ENCODE measurements at regions not wholly inside any gene's neighbourhood (a gene's known extent, or its start where the extent isn't known, plus 50 kb on each side); places are given as distances from the start of the nearest gene placed in this dataset.

GRCh38 chr4:11585506-11585905 is 156.8 kb upstream of the HS3ST1 start (continued):
- TF ChIP-seq CTBP2 (IDR thresholded peaks at IDR 0.05; ENCODE audit: borderline replicate concordance, insufficient read depth, insufficient read length, low read length) (no peak), TAF1 (IDR thresholded peaks at IDR 0.05; ENCODE audit: low read depth, low read length) (no peak), SUZ12 (IDR thresholded peaks at IDR 0.05; ENCODE audit: low read length) (no peak), RAD21 (IDR thresholded peaks at IDR 0.05 in 1 of 2, conservative IDR thresholded peaks at IDR 0.05 in 1 of 2; ENCODE audit: low read depth in 2 of 2, low read length in 2 of 2) (no peak), JUND (IDR thresholded peaks at IDR 0.05; ENCODE audit: low read length) (no peak), USF2 (IDR thresholded peaks at IDR 0.05; ENCODE audit: low read length) (no peak)
